GM12865 (cell line): ENCODE measurements at regions not wholly inside any gene's neighbourhood (a gene's known extent, or its start where the extent isn't known, plus 50 kb on each side); places are given as distances from the start of the nearest gene placed in this dataset.

ENCODE experiments used
- DNase-seq: peaks from one replicate; pipeline ENCODE4 v3.0.0; 2010; ENCODE audit warnings: low read depth
- H3K4me3 ChIP-seq: 2 replicates; pipeline ENCODE4 v1.5.1; 2011; ENCODE audit warnings: mild to moderate bottlenecking, low read depth, low read length, control low read depth
- CTCF ChIP-seq: IDR thresholded peaks from 2 replicates; pipeline ENCODE4 v1.5.1; 2011; ENCODE audit warnings: low read length, control low read depth, low read depth, inconsistent platforms; ENCODE audit not compliant: insufficient read depth; ENCODE audit errors: missing control alignments

GRCh38 chr12:45619736-45620135, 109.8 kb upstream of the ARID2 start:
- no peak for TF ChIP-seq CTCF
- DNase-seq: no peak
- no peak overlapping the region for H3K4me3 ChIP-seq

GRCh38 chr12:45621703-45622102, 107.8 kb upstream of the ARID2 start:
- no peak for DNase-seq
- no peak overlapping the region for H3K4me3 ChIP-seq
- TF ChIP-seq CTCF: no peak

- no peak overlapping the region for H3K4me3 ChIP-seq
- no peak for TF ChIP-seq CTCF
- DNase-seq: no peak
These were observed 107.1 kb upstream of the ARID2 start for GRCh38 chr12:45622210-45622937.

- DNase-seq: no peak
- TF ChIP-seq CTCF: no peak
- H3K4me3 ChIP-seq: no peak overlapping the region
These were observed 106.3 kb upstream of the ARID2 start for GRCh38 chr12:45623221-45623620.

- no peak overlapping the region for H3K4me3 ChIP-seq
- no peak for TF ChIP-seq CTCF
- no peak for DNase-seq
These were observed 105.6 kb upstream of the ARID2 start for GRCh38 chr12:45623940-45624339.

- no peak for TF ChIP-seq CTCF
- no peak overlapping the region for H3K4me3 ChIP-seq
- DNase-seq: no peak
These were observed 102.5 kb upstream of the ARID2 start for GRCh38 chr12:45626965-45627364.
